Coronary artery (tissue), 2 donors: ENCODE measurements at regions not wholly inside any gene's neighbourhood (a gene's known extent, or its start where the extent isn't known, plus 50 kb on each side); places are given as distances from the start of the nearest gene placed in this dataset.

Source experiments
- DNase-seq: peaks from one replicate; pipeline ENCODE4 v3.0.0-alpha.2; 2017; ENCODE audit warnings: low spot score
- H3K27ac ChIP-seq, 2 donors: fragments of 200-600 bp; sonication (generic); one replicate each; pipeline ENCODE4 v1.5.1; 2016 to 2019
- H3K4me3 ChIP-seq: fragments of 200-600 bp; sonication (generic); 2 replicates; pipeline ENCODE4 v1.5.1; 2016; ENCODE audit warnings: mild to moderate bottlenecking, moderate library complexity
- TF ChIP-seq, protein P1 (sequence below): fragments of 200-600 bp; sonication (generic); IDR thresholded peaks from one replicate; pipeline ENCODE4 v1.5.1; 2019; ENCODE audit warnings: antibody characterized with exemption

DNA sequence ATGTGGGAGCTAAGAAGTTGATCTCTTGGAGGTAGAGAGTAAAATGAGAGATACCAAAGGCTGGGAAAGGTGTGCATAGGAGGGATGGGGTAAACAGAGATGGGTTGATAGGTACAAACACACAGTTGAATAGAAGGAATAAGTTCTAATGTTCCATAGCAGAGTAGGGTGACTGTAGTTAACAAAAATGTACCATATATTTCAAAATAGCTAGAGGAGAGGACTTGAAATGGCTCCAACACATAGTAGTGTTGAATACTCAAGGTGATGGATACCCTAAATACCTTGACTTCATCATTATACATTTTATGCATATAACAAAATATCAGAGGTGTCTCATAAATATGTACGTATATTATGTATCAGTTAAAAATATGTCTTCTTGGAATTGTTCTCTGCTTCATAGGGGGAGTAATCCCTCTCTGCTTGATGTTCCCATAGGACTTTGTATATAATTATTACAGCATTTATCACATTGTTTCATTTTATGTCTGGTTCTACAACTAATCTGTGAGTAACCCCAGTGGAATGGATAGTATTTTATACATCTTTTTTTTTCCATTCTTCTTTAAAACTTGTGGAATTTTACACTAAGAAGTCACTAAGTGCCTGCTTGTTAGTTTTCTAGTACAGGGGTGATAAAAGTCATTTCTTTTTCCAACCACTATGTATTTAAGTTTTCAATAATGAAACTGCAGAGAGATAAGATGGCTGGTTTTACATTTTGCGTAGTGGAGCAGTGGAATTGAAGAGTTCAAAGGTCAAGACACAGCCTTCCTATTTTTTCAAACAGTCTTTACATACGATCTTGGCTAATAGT lies 1940.0 kb upstream of the SEL1L start:
- Histone ChIP-seq H3K27ac (no peak overlapping the region), H3K4me3 (no peak overlapping the region)
- TF ChIP-seq, protein P1, sequence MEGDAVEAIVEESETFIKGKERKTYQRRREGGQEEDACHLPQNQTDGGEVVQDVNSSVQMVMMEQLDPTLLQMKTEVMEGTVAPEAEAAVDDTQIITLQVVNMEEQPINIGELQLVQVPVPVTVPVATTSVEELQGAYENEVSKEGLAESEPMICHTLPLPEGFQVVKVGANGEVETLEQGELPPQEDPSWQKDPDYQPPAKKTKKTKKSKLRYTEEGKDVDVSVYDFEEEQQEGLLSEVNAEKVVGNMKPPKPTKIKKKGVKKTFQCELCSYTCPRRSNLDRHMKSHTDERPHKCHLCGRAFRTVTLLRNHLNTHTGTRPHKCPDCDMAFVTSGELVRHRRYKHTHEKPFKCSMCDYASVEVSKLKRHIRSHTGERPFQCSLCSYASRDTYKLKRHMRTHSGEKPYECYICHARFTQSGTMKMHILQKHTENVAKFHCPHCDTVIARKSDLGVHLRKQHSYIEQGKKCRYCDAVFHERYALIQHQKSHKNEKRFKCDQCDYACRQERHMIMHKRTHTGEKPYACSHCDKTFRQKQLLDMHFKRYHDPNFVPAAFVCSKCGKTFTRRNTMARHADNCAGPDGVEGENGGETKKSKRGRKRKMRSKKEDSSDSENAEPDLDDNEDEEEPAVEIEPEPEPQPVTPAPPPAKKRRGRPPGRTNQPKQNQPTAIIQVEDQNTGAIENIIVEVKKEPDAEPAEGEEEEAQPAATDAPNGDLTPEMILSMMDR = no peak
- DNase-seq = no peak

- H3K27ac ChIP-seq = no peak overlapping the region
- no peak overlapping the region for H3K4me3 ChIP-seq
- TF ChIP-seq, protein P1 = no peak
- no peak for DNase-seq
Observed at GRCh38 chr14:83478741-83479140, 1945.1 kb upstream of the SEL1L start.

DNA sequence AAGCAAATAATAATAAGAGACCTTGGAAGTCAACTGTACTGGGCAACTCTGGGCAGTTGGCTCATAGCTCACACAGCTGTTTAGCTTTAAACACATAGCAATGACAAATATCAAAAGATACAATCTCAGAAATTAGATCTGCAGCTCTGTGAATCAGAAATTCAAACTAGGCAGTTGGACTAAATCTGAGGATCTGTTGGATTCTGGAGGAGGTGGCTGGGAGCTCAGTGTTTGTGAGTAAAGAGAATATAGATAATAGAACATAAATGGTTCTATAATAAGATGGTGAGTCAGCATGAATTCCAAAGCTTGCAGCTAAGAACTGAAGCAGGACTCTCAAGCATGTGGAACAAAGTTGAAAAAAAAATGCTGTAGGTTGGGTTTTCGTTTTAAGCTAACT lies 1949.4 kb upstream of the SEL1L start:
- H3K27ac ChIP-seq = no peak overlapping the region
- DNase-seq = no peak
- TF ChIP-seq, protein P1 = no peak
- no peak overlapping the region for H3K4me3 ChIP-seq

- TF ChIP-seq, protein P1 = no peak
- no peak overlapping the region for H3K27ac ChIP-seq
- no peak for DNase-seq
- no peak overlapping the region for H3K4me3 ChIP-seq
Observed at GRCh38 chr14:83485591-83485990, 1951.9 kb upstream of the SEL1L start.

DNA sequence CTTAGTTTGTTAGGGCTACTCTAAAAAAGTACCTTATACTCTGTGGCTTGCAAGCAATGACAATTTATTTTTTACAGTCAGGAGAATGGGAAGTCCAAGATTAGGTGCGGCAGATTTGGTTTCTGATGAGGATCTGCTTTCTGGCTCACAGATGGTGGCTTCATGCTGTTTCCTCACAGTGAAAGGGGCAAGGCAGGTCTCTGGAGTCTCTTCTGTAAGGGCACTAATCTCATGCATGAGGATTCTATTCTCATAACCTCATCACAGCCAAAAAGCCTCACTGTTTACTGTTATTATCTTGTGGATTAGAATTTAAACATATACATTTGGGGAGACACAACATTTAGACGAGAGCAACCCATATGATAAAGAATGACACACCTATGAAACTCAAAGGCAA lies 1957.4 kb upstream of the SEL1L start:
- Histone ChIP-seq H3K27ac (no peak overlapping the region), H3K4me3 (no peak overlapping the region)
- TF ChIP-seq, protein P1 = no peak
- no peak for DNase-seq

- TF ChIP-seq, protein P1 = no peak
- Histone ChIP-seq H3K27ac (no peak overlapping the region), H3K4me3 (no peak overlapping the region)
- no peak for DNase-seq
Observed at GRCh38 chr14:83520837-83521236, 1987.2 kb upstream of the SEL1L start.

DNA sequence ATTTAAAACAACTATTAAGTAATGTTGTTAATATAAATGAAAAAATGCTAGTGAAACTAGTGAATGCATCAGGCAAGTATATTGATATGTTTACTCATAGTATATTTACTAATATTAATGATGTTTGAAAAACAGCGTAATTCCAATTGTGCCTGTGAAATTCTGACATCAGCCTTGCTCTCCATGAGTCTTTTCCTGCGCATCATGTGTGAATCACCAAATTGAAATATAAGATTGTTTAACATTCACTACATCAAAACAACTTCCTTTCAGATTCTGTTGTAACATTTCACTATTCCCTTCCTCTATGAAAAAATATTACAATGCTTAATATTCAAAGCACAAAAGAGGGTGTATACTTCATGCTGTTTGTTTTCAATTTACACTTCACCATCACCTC lies 1995.9 kb upstream of the SEL1L start:
- Histone ChIP-seq H3K27ac (no peak overlapping the region), H3K4me3 (no peak overlapping the region)
- DNase-seq = no peak
- TF ChIP-seq, protein P1 = no peak
